ENCODE measurements at regions not wholly inside any gene's neighbourhood (a gene's known extent, or its start where the extent isn't known, plus 50 kb on each side); places are given as distances from the start of the nearest gene placed in this dataset.
A peak's percentile ranks its signal among the peaks of the same experiment; 100 is the strongest.

- Histone ChIP-seq H4K20me1 (ENCODE audit: insufficient read depth, poor library complexity, severe bottlenecking) (no peaks in the 10 kb centered on the region), H3K4me3 (no peak overlapping the region), H3K27me3 (no peaks in the 10 kb centered on the region), H3K4me2 (no peak overlapping the region), H3K79me2 (no peaks in the 10 kb centered on the region), H3K27ac (peak overlapping the region; percentile 81), H3K9me2 (replicated peaks; ENCODE audit: insufficient read depth) (no peaks in the 10 kb centered on the region), H3K36me3 (replicated peaks; ENCODE audit: insufficient read depth, low read depth) (no peaks in the 10 kb centered on the region), H2AFZ (peak overlapping the region; percentile 37), H3K9me3 (ENCODE audit: low read depth) (no peaks in the 10 kb centered on the region), H3K4me1 (ENCODE audit: insufficient read depth) (peaks cover 35% of the 10 kb centered on the region)
- TF ChIP-seq EZH2phosphoT487 (IDR thresholded peaks at IDR 0.05; ENCODE audit: low read depth, severe bottlenecking, unreplicated experiment), result no peak
- no peak for TF ChIP-seq EZH2 (IDR thresholded peaks at IDR 0.05; ENCODE audit: borderline replicate concordance)
- TF ChIP-seq CTCF (IDR thresholded peaks at IDR 0.05; ENCODE audit: poor library complexity), result no peak
- DNase-seq (ENCODE audit: low spot score), result no peak
- 89% methylated on average over 3 of the region's 3 CpGs for WGBS (ENCODE audit: low lambda C conversion rate, missing lambda C conversion rate)
Observed at GRCh38 chr1:59045137-59045536, 251.8 kb upstream of the FGGY start.

DNA sequence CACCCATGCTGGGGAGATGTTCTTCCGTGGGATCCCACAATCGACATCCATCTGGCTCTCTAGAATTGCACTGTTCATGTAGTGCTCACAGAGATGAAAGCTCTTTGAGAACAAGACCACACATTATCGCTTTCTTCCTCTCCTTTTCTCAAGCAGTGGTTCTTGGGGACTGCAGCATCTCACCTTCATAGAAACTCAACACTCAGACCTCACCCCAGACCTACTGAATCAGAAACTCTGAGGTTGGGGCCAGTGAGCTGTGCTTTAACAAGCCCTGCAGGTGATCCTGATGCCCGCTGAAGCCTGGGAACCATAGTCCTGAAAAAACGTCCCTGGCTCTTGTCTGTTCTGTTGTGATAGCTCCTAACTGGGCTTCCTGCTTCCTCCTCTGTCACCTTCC lies 251.3 kb upstream of the FGGY start:
- Histone ChIP-seq H3K9me3 (ENCODE audit: low read depth) (no peaks in the 10 kb centered on the region), H3K4me1 (ENCODE audit: insufficient read depth) (peaks cover 35% of the 10 kb centered on the region), H3K27ac (peak overlapping the region; percentile 81), H3K36me3 (replicated peaks; ENCODE audit: insufficient read depth, low read depth) (no peaks in the 10 kb centered on the region), H3K9me2 (replicated peaks; ENCODE audit: insufficient read depth) (no peaks in the 10 kb centered on the region), H3K4me2 (no peak overlapping the region), H3K79me2 (no peaks in the 10 kb centered on the region), H3K27me3 (no peaks in the 10 kb centered on the region), H3K4me3 (no peak overlapping the region), H2AFZ (no peak overlapping the region), H4K20me1 (ENCODE audit: insufficient read depth, poor library complexity, severe bottlenecking) (no peaks in the 10 kb centered on the region)
- 93% methylated on average over 5 of the region's 5 CpGs for WGBS (ENCODE audit: low lambda C conversion rate, missing lambda C conversion rate)
- TF ChIP-seq EZH2 (IDR thresholded peaks at IDR 0.05; ENCODE audit: borderline replicate concordance), result no peak
- no peak for TF ChIP-seq CTCF (IDR thresholded peaks at IDR 0.05; ENCODE audit: poor library complexity)
- TF ChIP-seq EZH2phosphoT487 (IDR thresholded peaks at IDR 0.05; ENCODE audit: low read depth, severe bottlenecking, unreplicated experiment), result no peak
- DNase-seq (ENCODE audit: low spot score), result no peak

- no peaks in the 10 kb centered on the region for H3K9me3 ChIP-seq (ENCODE audit: low read depth)
- WGBS (ENCODE audit: low lambda C conversion rate, missing lambda C conversion rate), result 85% methylated on average over 2 of the region's 2 CpGs
- no peak overlapping the region for H3K4me2 ChIP-seq
- no peak overlapping the region for H3K4me3 ChIP-seq
- no peaks in the 10 kb centered on the region for H3K27me3 ChIP-seq
- H4K20me1 ChIP-seq (ENCODE audit: insufficient read depth, poor library complexity, severe bottlenecking), result no peaks in the 10 kb centered on the region
- H3K27ac ChIP-seq, result no peak overlapping the region
- DNase-seq (ENCODE audit: low spot score), result no peak
- peaks cover 33% of the 10 kb centered on the region for H3K4me1 ChIP-seq (ENCODE audit: insufficient read depth)
- H3K9me2 ChIP-seq (replicated peaks; ENCODE audit: insufficient read depth), result no peaks in the 10 kb centered on the region
- H3K79me2 ChIP-seq, result no peaks in the 10 kb centered on the region
- TF ChIP-seq CTCF (IDR thresholded peaks at IDR 0.05; ENCODE audit: poor library complexity) (no peak), EZH2 (IDR thresholded peaks at IDR 0.05; ENCODE audit: borderline replicate concordance) (no peak), EZH2phosphoT487 (IDR thresholded peaks at IDR 0.05; ENCODE audit: low read depth, severe bottlenecking, unreplicated experiment) (no peak)
- H2AFZ ChIP-seq, result no peak overlapping the region
- H3K36me3 ChIP-seq (replicated peaks; ENCODE audit: insufficient read depth, low read depth), result no peaks in the 10 kb centered on the region
Observed at GRCh38 chr1:59046134-59046533, 250.8 kb upstream of the FGGY start.

- no peaks in the 10 kb centered on the region for H3K79me2 ChIP-seq
- H3K4me1 ChIP-seq (ENCODE audit: insufficient read depth), result peaks cover 27% of the 10 kb centered on the region
- H3K36me3 ChIP-seq (replicated peaks; ENCODE audit: insufficient read depth, low read depth), result no peaks in the 10 kb centered on the region
- no peaks in the 10 kb centered on the region for H4K20me1 ChIP-seq (ENCODE audit: insufficient read depth, poor library complexity, severe bottlenecking)
- no peaks in the 10 kb centered on the region for H3K9me3 ChIP-seq (ENCODE audit: low read depth)
- no peaks in the 10 kb centered on the region for H3K27me3 ChIP-seq
- no peak overlapping the region for H3K4me3 ChIP-seq
- H2AFZ ChIP-seq, result no peak overlapping the region
- DNase-seq (ENCODE audit: low spot score), result no peak
- 48% methylated on average over 2 of the region's 2 CpGs for WGBS (ENCODE audit: low lambda C conversion rate, missing lambda C conversion rate)
- no peaks in the 10 kb centered on the region for H3K9me2 ChIP-seq (replicated peaks; ENCODE audit: insufficient read depth)
- TF ChIP-seq CTCF (IDR thresholded peaks at IDR 0.05; ENCODE audit: poor library complexity), result no peak
- no peak for TF ChIP-seq EZH2phosphoT487 (IDR thresholded peaks at IDR 0.05; ENCODE audit: low read depth, severe bottlenecking, unreplicated experiment)
- no peak for TF ChIP-seq EZH2 (IDR thresholded peaks at IDR 0.05; ENCODE audit: borderline replicate concordance)
- H3K4me2 ChIP-seq, result no peak overlapping the region
- H3K27ac ChIP-seq, result peak overlapping the region; percentile 4
Observed at GRCh38 chr1:59046730-59047157, 250.2 kb upstream of the FGGY start.

Data from hepatocyte (in vitro differentiated cells).